K562 (cell line): ENCODE measurements at regions not wholly inside any gene's neighbourhood (a gene's known extent, or its start where the extent isn't known, plus 50 kb on each side); places are given as distances from the start of the nearest gene placed in this dataset.

Experiments
- FIP1L1 ChIP-seq: fragments of 200-400 bp; formaldehyde crosslinking; IDR thresholded peaks from 2 replicates; pipeline ENCODE4 v1.6.1; 2018; ENCODE audit warnings: mild to moderate bottlenecking, low read depth, low read length; ENCODE audit not compliant: poor library complexity, severe bottlenecking
- NCOA4 ChIP-seq: fragments of 450-650 bp; IDR thresholded peaks from 2 replicates; pipeline ENCODE4 v1.6.1; 2018; ENCODE audit warnings: mild to moderate bottlenecking; ENCODE audit not compliant: partially characterized antibody
- PCBP1 ChIP-seq: fragments of 200-400 bp; formaldehyde crosslinking; IDR thresholded peaks from 2 replicates; pipeline ENCODE4 v1.6.1; 2018; ENCODE audit warnings: mild to moderate bottlenecking, low read depth, low read length; ENCODE audit not compliant: poor library complexity, severe bottlenecking
- POLR2AphosphoS5 ChIP-seq: IDR thresholded peaks from 2 replicates; pipeline ENCODE4 v1.6.1; 2011; ENCODE audit warnings: mild to moderate bottlenecking, low read depth, low read length, moderate library complexity; ENCODE audit not compliant: control insufficient read depth, insufficient read depth
- SMARCE1 ChIP-seq: fragments of 450-650 bp; IDR thresholded peaks from 2 replicates; pipeline ENCODE4 v1.7.1; 2016; ENCODE audit warnings: mild to moderate bottlenecking
- TCF7 ChIP-seq: sonication (generic); IDR thresholded peaks from 2 replicates; pipeline ENCODE4 v1.6.1; 2016; ENCODE audit warnings: antibody characterized with exemption, borderline replicate concordance
- TF ChIP-seq, protein P1 (sequence below), 2 experiments: IDR thresholded peaks; 2 replicates each; pipeline ENCODE4 v1.6.1; 2012; ENCODE audit warnings: improper control_type of control experiment in 2 of 2, low read depth in 2 of 2, low read length in 2 of 2, borderline replicate concordance in 1 of 2
- TF ChIP-seq, protein P2 (sequence below), 2 experiments: fragments of 450-650 bp; formaldehyde crosslinking in 1 of 2; IDR thresholded peaks; 2 replicates each; pipeline versions ENCODE4 v1.4.0 to v1.6.1; 2014 to 2020; ENCODE audit warnings: mild to moderate bottlenecking in 2 of 2, borderline replicate concordance in 1 of 2, low read depth in 1 of 2
- TF ChIP-seq, protein P3 (sequence below): fragments of 250-450 bp; sonication (Bioruptor Pico); IDR thresholded peaks from 2 replicates; pipeline ENCODE4 v1.8.0; 2022; ENCODE audit warnings: inconsistent platforms, mild to moderate bottlenecking, moderate library complexity, borderline replicate concordance

DNA sequence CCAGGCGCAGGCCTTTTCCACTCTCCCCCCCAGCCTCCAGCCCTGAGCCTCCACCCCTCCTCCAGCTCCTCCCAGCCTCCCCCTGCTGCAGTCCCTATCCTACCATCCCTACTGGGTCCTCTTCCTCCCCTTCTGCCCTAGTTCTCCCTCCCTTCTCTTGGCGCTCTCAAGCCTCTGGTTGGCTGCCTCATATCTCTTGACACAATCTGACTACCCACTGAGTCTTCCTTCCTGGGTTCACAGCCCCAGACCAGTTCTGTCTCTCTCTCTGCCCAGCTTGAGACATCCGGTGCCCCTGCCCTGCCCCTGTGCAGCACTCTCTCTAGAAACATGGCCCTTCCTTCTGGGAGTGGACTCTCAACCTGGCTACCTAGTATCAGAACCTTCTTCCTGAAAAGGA is 76.2 kb downstream of the TSPAN17 start:
- TF ChIP-seq, protein P1, sequence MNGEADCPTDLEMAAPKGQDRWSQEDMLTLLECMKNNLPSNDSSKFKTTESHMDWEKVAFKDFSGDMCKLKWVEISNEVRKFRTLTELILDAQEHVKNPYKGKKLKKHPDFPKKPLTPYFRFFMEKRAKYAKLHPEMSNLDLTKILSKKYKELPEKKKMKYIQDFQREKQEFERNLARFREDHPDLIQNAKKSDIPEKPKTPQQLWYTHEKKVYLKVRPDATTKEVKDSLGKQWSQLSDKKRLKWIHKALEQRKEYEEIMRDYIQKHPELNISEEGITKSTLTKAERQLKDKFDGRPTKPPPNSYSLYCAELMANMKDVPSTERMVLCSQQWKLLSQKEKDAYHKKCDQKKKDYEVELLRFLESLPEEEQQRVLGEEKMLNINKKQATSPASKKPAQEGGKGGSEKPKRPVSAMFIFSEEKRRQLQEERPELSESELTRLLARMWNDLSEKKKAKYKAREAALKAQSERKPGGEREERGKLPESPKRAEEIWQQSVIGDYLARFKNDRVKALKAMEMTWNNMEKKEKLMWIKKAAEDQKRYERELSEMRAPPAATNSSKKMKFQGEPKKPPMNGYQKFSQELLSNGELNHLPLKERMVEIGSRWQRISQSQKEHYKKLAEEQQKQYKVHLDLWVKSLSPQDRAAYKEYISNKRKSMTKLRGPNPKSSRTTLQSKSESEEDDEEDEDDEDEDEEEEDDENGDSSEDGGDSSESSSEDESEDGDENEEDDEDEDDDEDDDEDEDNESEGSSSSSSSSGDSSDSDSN (IDR thresholded peaks at IDR 0.05; ENCODE audit: borderline replicate concordance in 1 of 2, low read depth in 2 of 2, low read length in 2 of 2): no peak
- TF ChIP-seq FIP1L1 (no peak), NCOA4 (no peak), TCF7 (no peak), PCBP1 (no peak), POLR2AphosphoS5 (no peak), SMARCE1 (no peak)
- TF ChIP-seq, protein P2, sequence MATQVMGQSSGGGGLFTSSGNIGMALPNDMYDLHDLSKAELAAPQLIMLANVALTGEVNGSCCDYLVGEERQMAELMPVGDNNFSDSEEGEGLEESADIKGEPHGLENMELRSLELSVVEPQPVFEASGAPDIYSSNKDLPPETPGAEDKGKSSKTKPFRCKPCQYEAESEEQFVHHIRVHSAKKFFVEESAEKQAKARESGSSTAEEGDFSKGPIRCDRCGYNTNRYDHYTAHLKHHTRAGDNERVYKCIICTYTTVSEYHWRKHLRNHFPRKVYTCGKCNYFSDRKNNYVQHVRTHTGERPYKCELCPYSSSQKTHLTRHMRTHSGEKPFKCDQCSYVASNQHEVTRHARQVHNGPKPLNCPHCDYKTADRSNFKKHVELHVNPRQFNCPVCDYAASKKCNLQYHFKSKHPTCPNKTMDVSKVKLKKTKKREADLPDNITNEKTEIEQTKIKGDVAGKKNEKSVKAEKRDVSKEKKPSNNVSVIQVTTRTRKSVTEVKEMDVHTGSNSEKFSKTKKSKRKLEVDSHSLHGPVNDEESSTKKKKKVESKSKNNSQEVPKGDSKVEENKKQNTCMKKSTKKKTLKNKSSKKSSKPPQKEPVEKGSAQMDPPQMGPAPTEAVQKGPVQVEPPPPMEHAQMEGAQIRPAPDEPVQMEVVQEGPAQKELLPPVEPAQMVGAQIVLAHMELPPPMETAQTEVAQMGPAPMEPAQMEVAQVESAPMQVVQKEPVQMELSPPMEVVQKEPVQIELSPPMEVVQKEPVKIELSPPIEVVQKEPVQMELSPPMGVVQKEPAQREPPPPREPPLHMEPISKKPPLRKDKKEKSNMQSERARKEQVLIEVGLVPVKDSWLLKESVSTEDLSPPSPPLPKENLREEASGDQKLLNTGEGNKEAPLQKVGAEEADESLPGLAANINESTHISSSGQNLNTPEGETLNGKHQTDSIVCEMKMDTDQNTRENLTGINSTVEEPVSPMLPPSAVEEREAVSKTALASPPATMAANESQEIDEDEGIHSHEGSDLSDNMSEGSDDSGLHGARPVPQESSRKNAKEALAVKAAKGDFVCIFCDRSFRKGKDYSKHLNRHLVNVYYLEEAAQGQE (IDR thresholded peaks at IDR 0.05; ENCODE audit: borderline replicate concordance): no peak
- TF ChIP-seq, protein P2 (CRISPR knock-in tag; IDR thresholded peaks at IDR 0.05; ENCODE audit: low read depth): no peak
- TF ChIP-seq, protein P3, sequence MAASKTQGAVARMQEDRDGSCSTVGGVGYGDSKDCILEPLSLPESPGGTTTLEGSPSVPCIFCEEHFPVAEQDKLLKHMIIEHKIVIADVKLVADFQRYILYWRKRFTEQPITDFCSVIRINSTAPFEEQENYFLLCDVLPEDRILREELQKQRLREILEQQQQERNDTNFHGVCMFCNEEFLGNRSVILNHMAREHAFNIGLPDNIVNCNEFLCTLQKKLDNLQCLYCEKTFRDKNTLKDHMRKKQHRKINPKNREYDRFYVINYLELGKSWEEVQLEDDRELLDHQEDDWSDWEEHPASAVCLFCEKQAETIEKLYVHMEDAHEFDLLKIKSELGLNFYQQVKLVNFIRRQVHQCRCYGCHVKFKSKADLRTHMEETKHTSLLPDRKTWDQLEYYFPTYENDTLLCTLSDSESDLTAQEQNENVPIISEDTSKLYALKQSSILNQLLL: no peak
